ENCODE measurements at regions not wholly inside any gene's neighbourhood (a gene's known extent, or its start where the extent isn't known, plus 50 kb on each side); places are given as distances from the start of the nearest gene placed in this dataset.

DNA sequence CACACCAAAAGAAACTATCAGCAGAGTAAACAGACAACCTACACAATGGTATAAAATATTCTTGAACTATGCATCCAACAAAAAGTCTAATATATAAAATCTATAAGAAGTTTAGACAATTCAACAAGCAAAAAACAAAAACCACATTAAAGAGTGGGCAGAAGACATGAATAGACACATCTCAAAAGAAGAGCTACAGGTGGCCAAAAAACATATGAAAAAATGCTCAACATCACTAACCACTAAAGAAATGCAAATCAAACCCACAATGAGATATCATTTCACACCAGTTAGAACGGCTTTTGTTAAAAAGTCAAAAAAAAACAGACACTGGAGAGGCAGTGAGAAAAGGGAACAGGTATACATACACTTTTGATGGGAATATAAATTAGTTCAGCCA is 348.9 kb upstream of the MAF start:
- TF ChIP-seq, protein P1, sequence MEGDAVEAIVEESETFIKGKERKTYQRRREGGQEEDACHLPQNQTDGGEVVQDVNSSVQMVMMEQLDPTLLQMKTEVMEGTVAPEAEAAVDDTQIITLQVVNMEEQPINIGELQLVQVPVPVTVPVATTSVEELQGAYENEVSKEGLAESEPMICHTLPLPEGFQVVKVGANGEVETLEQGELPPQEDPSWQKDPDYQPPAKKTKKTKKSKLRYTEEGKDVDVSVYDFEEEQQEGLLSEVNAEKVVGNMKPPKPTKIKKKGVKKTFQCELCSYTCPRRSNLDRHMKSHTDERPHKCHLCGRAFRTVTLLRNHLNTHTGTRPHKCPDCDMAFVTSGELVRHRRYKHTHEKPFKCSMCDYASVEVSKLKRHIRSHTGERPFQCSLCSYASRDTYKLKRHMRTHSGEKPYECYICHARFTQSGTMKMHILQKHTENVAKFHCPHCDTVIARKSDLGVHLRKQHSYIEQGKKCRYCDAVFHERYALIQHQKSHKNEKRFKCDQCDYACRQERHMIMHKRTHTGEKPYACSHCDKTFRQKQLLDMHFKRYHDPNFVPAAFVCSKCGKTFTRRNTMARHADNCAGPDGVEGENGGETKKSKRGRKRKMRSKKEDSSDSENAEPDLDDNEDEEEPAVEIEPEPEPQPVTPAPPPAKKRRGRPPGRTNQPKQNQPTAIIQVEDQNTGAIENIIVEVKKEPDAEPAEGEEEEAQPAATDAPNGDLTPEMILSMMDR (IDR thresholded peaks at IDR 0.05): no peak
- no peak for TF ChIP-seq POLR2AphosphoS5 (IDR thresholded peaks at IDR 0.05)
